ENCODE measurements at regions not wholly inside any gene's neighbourhood (a gene's known extent, or its start where the extent isn't known, plus 50 kb on each side); places are given as distances from the start of the nearest gene placed in this dataset.

- TF ChIP-seq CTCF (IDR thresholded peaks at IDR 0.05) (no peak), POLR2A (IDR thresholded peaks at IDR 0.05) (no peak)
These were observed 802.4 kb upstream of the ADGRL4 start for GRCh38 chr1:79808816-79809475.
